ENCODE measurements at regions not wholly inside any gene's neighbourhood (a gene's known extent, or its start where the extent isn't known, plus 50 kb on each side); places are given as distances from the start of the nearest gene placed in this dataset.

GRCh38 chr13:84812078-84812477 lies 929.8 kb upstream of the SLITRK1 start:
- no peak for TF ChIP-seq CTCF (IDR thresholded peaks at IDR 0.05)
- intact Hi-C loops (cut with DNase I) = no loop called here
- Histone ChIP-seq H3K27ac (no peak overlapping the region), H3K4me3 (no peak overlapping the region), H3K9me3 (peaks cover 0 to under 1% (median 0%) of the 10 kb centered on the region in 11 donors), H3K4me1 (no peaks in the 10 kb centered on the region), H3K27me3 (no peaks in the 10 kb centered on the region), H3K36me3 (no peaks in the 10 kb centered on the region)
- 75 to 80% methylated on average over 2 of the region's 2 CpGs for WGBS, 2 donors
- DNase-seq (no peak), ATAC-seq (no peak)

GRCh38 chr13:84810781-84811180 lies 928.5 kb upstream of the SLITRK1 start:
- intact Hi-C loops (cut with DNase I) = no loop called here
- DNase-seq = no peak
- 35 to 42% methylated on average over 4 of the region's 4 CpGs for WGBS, 2 donors

GRCh38 chr13:84802073-84802472 lies 919.8 kb upstream of the SLITRK1 start:
- Histone ChIP-seq H3K36me3 (no peaks in the 10 kb centered on the region), H3K4me1 (no peaks in the 10 kb centered on the region), H3K9me3 (peaks cover 0 to 14% (median 0%) of the 10 kb centered on the region in 11 donors), H3K4me3 (no peak overlapping the region), H3K27me3 (no peaks in the 10 kb centered on the region), H3K27ac (no peak overlapping the region)
- DNase-seq (no peak), ATAC-seq (no peak)
- intact Hi-C loops (cut with DNase I) = no loop called here
- TF ChIP-seq CTCF (IDR thresholded peaks at IDR 0.05) = no peak

More at GRCh38 chr13:84810781-84811180, 928.5 kb upstream of the SLITRK1 start:
- H3K36me3 ChIP-seq = no peaks in the 10 kb centered on the region
- no peak for TF ChIP-seq CTCF (IDR thresholded peaks at IDR 0.05)
- no peak for ATAC-seq
- no peaks in the 10 kb centered on the region for H3K4me1 ChIP-seq
- H3K27ac ChIP-seq = no peak overlapping the region
- no peak overlapping the region for H3K4me3 ChIP-seq
- H3K27me3 ChIP-seq = no peaks in the 10 kb centered on the region
- no peaks in the 10 kb centered on the region for H3K9me3 ChIP-seq

- no peak for DNase-seq
- Histone ChIP-seq H3K4me3 (no peak overlapping the region), H3K4me1 (no peaks in the 10 kb centered on the region), H3K27ac (no peak overlapping the region), H3K9me3 (peaks cover 0 to 14% (median 0%) of the 10 kb centered on the region in 11 donors), H3K36me3 (no peaks in the 10 kb centered on the region), H3K27me3 (no peaks in the 10 kb centered on the region)
- intact Hi-C loops (cut with DNase I) = no loop called here
- no peak for ATAC-seq
- 74 to 76% methylated on average over 1 of the region's 1 CpG for WGBS, 2 donors
- no peak for TF ChIP-seq CTCF (IDR thresholded peaks at IDR 0.05)
Measured at GRCh38 chr13:84784443-84785153, 902.3 kb upstream of the SLITRK1 start.
